GM12874 (cell line): ENCODE measurements at regions not wholly inside any gene's neighbourhood (a gene's known extent, or its start where the extent isn't known, plus 50 kb on each side); places are given as distances from the start of the nearest gene placed in this dataset.

Experiments
- TF ChIP-seq, protein P1 (sequence below): IDR thresholded peaks from 2 replicates; pipeline ENCODE4 v1.5.1; 2011; ENCODE audit warnings: low read depth, mild to moderate bottlenecking, control low read depth, low read length, moderate library complexity; ENCODE audit not compliant: insufficient read depth

DNA sequence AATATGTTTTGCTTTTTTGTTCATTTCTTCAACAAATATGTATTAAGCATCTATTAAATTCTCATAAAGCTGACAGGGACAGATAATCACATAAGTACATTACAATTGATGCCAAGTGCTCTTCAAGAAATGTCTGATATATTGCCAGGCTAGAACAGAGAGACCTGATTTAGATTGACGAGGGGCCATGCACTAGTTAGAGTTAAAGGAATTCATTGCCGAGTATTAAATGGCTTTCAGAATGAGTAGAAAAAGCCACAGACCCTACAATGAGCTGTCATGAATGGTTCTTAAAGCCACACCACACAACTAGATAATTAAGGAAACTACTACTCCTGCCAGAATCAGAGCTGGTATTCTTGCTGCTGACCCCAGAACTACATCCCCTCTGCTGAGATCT is 250.2 kb upstream of the MME start:
- TF ChIP-seq, protein P1, sequence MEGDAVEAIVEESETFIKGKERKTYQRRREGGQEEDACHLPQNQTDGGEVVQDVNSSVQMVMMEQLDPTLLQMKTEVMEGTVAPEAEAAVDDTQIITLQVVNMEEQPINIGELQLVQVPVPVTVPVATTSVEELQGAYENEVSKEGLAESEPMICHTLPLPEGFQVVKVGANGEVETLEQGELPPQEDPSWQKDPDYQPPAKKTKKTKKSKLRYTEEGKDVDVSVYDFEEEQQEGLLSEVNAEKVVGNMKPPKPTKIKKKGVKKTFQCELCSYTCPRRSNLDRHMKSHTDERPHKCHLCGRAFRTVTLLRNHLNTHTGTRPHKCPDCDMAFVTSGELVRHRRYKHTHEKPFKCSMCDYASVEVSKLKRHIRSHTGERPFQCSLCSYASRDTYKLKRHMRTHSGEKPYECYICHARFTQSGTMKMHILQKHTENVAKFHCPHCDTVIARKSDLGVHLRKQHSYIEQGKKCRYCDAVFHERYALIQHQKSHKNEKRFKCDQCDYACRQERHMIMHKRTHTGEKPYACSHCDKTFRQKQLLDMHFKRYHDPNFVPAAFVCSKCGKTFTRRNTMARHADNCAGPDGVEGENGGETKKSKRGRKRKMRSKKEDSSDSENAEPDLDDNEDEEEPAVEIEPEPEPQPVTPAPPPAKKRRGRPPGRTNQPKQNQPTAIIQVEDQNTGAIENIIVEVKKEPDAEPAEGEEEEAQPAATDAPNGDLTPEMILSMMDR, result no peak

DNA sequence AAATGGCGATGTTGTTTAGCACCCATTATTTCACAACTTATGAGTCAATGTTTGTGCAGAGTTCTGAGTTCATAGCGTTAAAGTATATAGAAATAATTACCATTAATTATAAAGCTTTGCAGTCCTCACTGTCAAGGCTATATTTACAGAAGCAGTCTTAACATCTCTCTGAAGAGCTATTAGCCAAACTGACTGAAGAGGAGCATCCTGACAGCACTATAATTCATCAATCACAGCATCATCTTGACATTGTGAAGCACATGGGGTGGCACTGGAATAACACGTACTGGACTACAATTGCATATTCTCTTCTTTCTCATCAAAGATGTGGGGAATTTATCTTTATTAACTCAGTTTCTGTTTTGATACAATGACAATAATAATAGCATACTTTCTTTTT is 260.6 kb upstream of the MME start:
- TF ChIP-seq, protein P1, result no peak

DNA sequence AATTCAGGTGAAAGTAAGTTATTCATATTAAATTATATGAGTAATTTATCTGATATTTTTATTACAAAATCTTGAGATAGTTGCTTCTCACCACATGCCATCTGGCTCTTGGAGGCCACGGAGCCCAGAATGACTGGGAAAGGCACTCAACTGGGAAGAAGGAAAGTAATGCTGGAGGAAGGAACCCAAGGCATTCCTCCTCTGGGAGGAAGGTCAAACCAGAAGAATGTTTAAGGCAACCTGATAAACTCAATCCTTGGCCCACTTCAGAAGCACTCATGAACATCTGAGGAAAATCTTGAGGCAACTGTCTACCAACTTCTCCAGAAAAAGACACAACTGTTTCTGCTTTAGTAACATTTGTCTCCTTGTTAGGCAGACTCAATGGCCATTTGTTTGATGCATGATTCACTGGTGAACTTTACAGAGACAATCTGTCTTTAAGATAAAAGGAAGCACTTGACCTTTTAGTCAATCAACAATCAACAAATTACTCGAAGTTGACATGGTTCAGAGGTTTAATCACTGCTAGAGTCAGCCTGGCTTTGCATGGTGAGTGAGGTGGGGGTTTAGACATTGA is 261.4 kb upstream of the MME start:
- TF ChIP-seq, protein P1, result no peak

DNA sequence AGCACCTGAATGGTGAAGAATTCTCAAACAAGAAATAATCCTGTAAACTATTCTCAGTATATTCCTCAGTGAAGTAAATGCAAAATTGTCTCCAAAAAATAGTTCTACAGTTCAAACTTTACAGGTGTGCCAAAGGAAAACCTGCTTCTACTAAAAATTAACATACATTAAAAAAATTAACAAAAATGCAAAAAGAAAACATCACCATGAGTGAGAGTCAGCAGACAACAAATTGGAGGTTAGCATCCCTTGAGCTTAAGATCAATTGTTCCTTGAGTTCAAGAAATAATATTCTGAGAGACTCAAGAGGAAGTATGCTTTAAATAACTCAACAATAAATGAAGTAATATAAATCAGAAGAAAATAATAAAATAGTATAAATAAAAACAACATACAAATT is 278.4 kb upstream of the MME start:
- TF ChIP-seq, protein P1, result no peak

DNA sequence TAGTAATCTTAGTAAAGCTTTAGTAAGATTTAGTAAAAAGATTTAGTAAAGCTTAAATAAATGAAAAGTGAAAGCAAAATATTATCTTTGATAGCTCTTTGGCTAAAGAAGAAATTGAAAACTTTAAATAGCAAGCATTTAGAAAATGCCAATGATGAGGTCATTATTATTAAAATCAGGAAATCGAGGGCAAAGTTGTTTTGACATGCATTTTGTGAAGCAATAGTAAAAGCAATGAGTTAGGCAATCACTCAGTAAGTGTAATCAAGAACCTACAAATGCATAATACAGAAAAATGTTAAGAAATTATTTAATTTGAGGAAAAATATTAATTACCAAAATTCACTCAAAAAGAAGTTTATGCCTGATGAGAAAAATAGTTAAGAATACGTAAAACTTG is 280.3 kb upstream of the MME start:
- TF ChIP-seq, protein P1, result no peak

DNA sequence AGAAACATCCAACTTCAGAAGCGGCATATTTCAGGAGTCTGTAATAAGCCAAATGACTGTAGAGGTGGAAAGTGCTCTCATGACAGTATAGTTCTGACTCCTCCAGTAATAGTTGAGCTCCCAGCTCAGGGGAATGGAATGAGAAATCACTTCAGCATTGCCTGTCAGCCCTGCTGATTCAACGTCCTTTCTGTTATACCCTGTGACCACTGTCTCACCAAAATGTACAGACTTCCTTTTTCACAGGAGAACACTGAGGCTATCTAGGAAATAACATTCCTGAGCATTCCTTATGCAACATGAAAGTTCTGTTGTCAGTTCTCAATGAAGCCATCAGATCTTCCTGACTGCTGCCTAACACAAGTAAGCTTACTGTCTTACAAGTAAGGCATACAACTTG is 284.5 kb upstream of the MME start:
- TF ChIP-seq, protein P1, result no peak

DNA sequence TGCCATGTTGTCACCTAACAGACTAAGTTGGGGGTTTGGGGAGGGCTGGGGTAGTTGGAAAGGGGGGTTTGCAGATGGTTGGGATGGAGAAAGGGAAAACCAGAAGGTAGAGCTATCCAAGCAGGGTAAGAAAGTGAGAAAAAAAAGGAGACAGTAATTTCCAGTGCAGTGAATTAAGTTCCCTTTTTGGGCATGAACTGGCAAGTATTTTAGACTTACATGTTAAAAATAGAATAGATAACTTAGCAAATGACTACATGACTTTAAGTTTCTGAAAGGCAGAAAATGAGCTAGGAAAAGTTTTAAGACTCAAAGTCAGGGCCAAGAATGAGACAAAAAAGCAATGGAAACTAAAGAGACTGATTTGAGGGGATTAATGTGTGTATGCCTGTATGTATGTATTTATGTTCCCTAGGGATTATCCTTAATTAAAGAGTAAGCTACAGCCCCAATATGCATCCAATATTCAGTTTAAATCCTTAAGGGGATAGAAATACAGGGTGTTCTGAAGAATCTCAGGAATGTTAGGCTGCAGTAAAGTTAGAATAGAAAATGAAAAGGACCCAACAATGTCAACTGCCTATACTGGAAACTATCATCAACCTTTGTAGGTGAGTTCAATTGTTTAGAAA is 285.2 kb upstream of the MME start:
- TF ChIP-seq, protein P1, result no peak

DNA sequence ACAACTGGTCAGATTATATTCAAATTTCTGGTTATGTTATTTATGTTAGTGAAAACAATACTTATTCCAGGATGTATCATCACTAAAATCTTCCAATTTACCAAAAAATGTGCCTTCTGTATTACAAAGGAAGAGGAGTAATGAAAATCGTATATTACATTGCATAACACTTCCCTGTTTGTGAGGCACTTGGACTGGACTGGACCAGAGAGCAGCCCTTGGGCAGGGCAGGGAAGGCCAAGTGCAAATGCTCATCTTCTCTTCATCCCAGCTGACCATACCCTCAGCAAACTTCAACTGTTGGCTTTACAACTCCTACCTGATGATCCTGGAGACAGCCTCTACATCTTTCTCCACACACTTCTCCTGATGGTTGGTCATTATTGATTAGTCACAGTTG is 285.7 kb upstream of the MME start:
- TF ChIP-seq, protein P1, result no peak
